ENCODE measurements at regions not wholly inside any gene's neighbourhood (a gene's known extent, or its start where the extent isn't known, plus 50 kb on each side); places are given as distances from the start of the nearest gene placed in this dataset.

DNA sequence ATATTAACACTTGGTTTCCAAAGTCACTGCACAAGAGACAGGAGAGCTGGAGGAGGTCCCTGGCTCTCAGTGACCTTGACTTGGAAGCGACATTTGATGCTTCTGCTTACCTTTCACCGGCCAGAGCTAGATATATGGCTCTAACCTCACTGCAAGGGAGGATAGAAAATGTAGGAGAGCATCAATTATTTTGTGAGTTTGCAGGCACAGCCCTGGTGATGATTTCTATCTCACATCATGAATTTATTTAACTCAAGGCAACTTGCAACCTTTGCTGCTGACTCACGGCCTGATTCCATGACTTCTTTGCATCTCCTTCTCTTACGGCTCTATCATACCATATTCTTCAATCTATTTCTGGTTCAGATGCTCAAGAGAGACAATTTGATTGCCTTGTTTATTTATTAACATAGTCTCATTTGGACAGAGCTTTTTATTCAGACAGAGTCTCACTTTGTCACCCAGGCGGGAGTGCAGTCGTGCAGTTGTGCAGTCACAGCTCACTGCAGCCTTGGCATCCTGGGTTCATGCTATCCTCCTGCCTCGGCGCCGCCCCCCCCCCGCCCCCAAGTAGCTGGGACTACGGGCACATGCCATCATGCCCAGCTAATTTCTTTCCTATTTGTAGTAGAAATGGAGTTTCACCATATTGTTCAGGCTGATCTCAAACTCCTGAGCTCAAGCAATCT is 196.0 kb downstream of the REEP3 start:
- WGBS, 2 donors: 78 to 80% methylated on average over 11 of the region's 11 CpGs
- intact Hi-C loops (cut with DNase I): loop anchor here (5.0 kb wide), 1 partner anchor 85 kb away; no protein-coding TSS in a partner anchor
- H3K9me3 ChIP-seq: no peaks in the 10 kb centered on the region
- peaks cover 38% of the 10 kb centered on the region for H3K4me1 ChIP-seq
- no peaks in the 10 kb centered on the region for H3K36me3 ChIP-seq (replicated peaks in 1 of 2; ENCODE audit: insufficient read depth in 1 of 2, low read depth in 2 of 2)
- H3K27me3 ChIP-seq: no peaks in the 10 kb centered on the region
- no peak for TF ChIP-seq POLR2A (IDR thresholded peaks at IDR 0.05)
- TF ChIP-seq, protein P1, sequence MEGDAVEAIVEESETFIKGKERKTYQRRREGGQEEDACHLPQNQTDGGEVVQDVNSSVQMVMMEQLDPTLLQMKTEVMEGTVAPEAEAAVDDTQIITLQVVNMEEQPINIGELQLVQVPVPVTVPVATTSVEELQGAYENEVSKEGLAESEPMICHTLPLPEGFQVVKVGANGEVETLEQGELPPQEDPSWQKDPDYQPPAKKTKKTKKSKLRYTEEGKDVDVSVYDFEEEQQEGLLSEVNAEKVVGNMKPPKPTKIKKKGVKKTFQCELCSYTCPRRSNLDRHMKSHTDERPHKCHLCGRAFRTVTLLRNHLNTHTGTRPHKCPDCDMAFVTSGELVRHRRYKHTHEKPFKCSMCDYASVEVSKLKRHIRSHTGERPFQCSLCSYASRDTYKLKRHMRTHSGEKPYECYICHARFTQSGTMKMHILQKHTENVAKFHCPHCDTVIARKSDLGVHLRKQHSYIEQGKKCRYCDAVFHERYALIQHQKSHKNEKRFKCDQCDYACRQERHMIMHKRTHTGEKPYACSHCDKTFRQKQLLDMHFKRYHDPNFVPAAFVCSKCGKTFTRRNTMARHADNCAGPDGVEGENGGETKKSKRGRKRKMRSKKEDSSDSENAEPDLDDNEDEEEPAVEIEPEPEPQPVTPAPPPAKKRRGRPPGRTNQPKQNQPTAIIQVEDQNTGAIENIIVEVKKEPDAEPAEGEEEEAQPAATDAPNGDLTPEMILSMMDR (IDR thresholded peaks at IDR 0.05): no peak
- H3K4me3 ChIP-seq: no peak overlapping the region
- DNase-seq (no peak), ATAC-seq (no peak)
- no peak overlapping the region for H3K27ac ChIP-seq

DNA sequence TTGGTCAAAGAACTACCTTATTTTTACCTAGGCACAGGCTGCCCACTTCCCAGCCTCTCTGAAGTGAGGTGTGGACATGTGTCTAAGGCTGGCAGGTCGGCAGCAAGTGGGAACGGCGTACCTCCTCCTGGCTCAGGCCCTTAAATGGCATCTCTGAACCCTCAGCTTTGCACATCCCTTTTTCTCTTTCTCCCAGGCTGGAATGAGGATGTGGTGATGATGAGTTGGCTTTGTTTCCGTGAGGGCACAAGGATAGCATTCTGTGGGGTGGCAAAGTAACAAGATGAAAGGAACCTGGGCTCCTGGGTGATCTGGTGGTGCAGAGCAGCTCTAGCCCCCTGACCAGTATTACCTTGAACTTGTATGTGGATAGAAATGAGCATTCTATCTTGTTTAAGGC is 196.8 kb downstream of the REEP3 start:
- peaks cover 29% of the 10 kb centered on the region for H3K4me1 ChIP-seq
- intact Hi-C loops (cut with DNase I): loop anchor here (5.0 kb wide), 1 partner anchor 86 kb away; no protein-coding TSS in a partner anchor
- no peak overlapping the region for H3K4me3 ChIP-seq
- ATAC-seq (no peak), DNase-seq (no peak)
- H3K27ac ChIP-seq: no peak overlapping the region
- H3K36me3 ChIP-seq (replicated peaks in 1 of 2; ENCODE audit: insufficient read depth in 1 of 2, low read depth in 2 of 2): no peaks in the 10 kb centered on the region
- TF ChIP-seq, protein P1 (IDR thresholded peaks at IDR 0.05): no peak
- TF ChIP-seq POLR2A (IDR thresholded peaks at IDR 0.05): no peak
- H3K9me3 ChIP-seq: no peaks in the 10 kb centered on the region
- 81 to 83% methylated on average over 4 of the region's 4 CpGs for WGBS, 2 donors
- no peaks in the 10 kb centered on the region for H3K27me3 ChIP-seq

DNA sequence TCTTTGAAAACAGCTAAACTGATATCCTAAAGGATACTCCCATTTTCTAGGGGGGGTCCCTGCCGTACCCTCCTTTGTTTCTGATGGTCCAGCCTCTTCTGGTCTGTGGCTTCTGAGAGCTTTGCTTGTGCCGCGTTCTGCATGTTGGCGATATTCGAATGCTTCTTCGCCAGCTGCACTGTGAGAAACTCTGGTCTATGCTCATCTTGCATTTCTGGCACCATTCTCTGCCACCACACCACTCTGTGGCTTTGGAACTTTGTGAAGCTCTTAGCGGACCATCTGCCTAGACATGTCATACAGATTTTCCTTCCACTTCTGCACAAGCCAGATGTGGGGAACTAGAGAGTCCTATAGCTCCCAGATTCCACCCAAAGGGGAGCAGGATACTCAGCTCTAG is 197.2 kb downstream of the REEP3 start:
- 76 to 91% methylated on average over 7 of the region's 7 CpGs for WGBS, 2 donors
- Histone ChIP-seq H3K36me3 (replicated peaks in 1 of 2; ENCODE audit: insufficient read depth in 1 of 2, low read depth in 2 of 2) (no peaks in the 10 kb centered on the region), H3K9me3 (no peaks in the 10 kb centered on the region), H3K27ac (no peak overlapping the region), H3K4me3 (no peak overlapping the region), H3K4me1 (peaks cover 25% of the 10 kb centered on the region), H3K27me3 (no peaks in the 10 kb centered on the region)
- intact Hi-C loops (cut with DNase I): loop anchor here (5.0 kb wide), 1 partner anchor 86 kb away; no protein-coding TSS in a partner anchor
- DNase-seq: no peak
- no peak for TF ChIP-seq POLR2A (IDR thresholded peaks at IDR 0.05)
- TF ChIP-seq, protein P1 (IDR thresholded peaks at IDR 0.05): no peak
- ATAC-seq: no peak

DNA sequence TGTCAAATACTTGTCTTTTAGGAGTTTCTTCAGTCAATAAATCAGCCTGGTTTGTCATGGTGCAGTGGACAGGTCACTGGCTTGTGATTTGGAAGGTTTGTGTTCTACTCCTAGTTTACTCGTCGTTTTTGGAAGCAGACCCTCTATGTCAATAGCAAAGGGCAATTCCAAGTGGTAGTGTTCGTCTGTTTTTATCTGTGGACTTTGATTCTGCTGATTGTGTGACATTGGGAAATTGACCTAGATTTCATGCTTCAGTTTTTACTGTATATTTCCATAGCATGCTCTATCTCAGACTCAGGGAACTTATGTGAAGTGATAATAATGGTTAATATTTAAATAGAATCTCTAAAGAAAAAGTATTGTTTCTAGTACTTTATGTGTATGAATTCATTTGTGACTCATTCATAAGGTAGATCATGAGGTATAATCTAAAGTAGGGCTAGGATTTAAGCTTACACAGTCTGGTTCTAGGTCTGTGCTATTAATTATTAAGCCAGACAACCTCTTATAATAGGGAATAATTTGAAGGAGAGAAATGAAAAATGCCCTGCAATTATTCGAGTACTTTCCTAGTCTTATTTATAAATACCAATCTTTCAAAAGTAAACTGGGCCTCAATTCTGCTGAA is 198.1 kb downstream of the REEP3 start:
- H3K9me3 ChIP-seq: no peaks in the 10 kb centered on the region
- peaks cover 16% of the 10 kb centered on the region for H3K4me1 ChIP-seq
- no peak for ATAC-seq
- no peak for TF ChIP-seq POLR2A (IDR thresholded peaks at IDR 0.05)
- TF ChIP-seq, protein P1 (IDR thresholded peaks at IDR 0.05): no peak
- intact Hi-C loops (cut with DNase I): loop anchor here (5.0 kb wide), 1 partner anchor 87 kb away; no protein-coding TSS in a partner anchor
- H3K27ac ChIP-seq: peak overlapping the region in 2 of 4 donors; percentile 35 to 41
- H3K36me3 ChIP-seq (replicated peaks in 1 of 2; ENCODE audit: insufficient read depth in 1 of 2, low read depth in 2 of 2): no peaks in the 10 kb centered on the region
- H3K4me3 ChIP-seq: no peak overlapping the region
- WGBS, 2 donors: 11 to 20% methylated on average over 4 of the region's 4 CpGs
- H3K27me3 ChIP-seq: no peaks in the 10 kb centered on the region
- no peak for DNase-seq

All from body of pancreas (tissue), 4 donors.